Thyroid gland (tissue), 4 donors: ENCODE measurements at regions not wholly inside any gene's neighbourhood (a gene's known extent, or its start where the extent isn't known, plus 50 kb on each side); places are given as distances from the start of the nearest gene placed in this dataset.

Experiments used
- DNase-seq, 2 donors: peaks; one replicate each; pipeline ENCODE4 v3.0.0-alpha.2; 2019
- H3K27ac ChIP-seq, 3 donors: fragments of 200-600 bp; sonication (generic); 1 replicate in 2 of 3; 2 replicates in 1 of 3; pipeline ENCODE4 v1.5.1; 2016 to 2019; ENCODE audit warnings: mild to moderate bottlenecking in 1 of 3, moderate library complexity in 1 of 3
- H3K27me3 ChIP-seq: fragments of 200-600 bp; sonication (generic); one replicate; pipeline ENCODE4 v1.5.1; 2019
- H3K36me3 ChIP-seq, 2 donors: fragments of 200-600 bp; sonication (generic); one replicate each; pipeline ENCODE4 v1.5.1; 2016 to 2019
- H3K4me1 ChIP-seq, 2 donors: fragments of 200-600 bp; sonication (generic); one replicate each; pipeline ENCODE4 v1.5.1; 2017 to 2019
- H3K4me3 ChIP-seq, 3 donors: fragments of 200-600 bp; sonication (generic); replicated peaks in 1 of 3; 1 replicate in 2 of 3; 2 replicates in 1 of 3; pipeline ENCODE4 v1.5.1; 2016; ENCODE audit warnings: mild to moderate bottlenecking in 1 of 3
- H3K9me3 ChIP-seq: fragments of 200-600 bp; sonication (generic); one replicate; pipeline ENCODE4 v1.5.1; 2017
- POLR2A ChIP-seq, 2 donors: fragments of 450-650 bp; IDR thresholded peaks; one replicate each; pipeline ENCODE4 v1.6.1; 2017; ENCODE audit warnings: antibody characterized with exemption in 2 of 2, mild to moderate bottlenecking in 2 of 2, moderate library complexity in 1 of 2
- WGBS, 2 donors: methylation state at CpG; one replicate each; pipeline ENCODE4 v1.1.5; 2017; 5-methylcytosine and 5-hydroxymethylcytosine counted together
- intact Hi-C: fragments of 100-400 bp; cut with DNase I; formaldehyde crosslinking; loops from one replicate; pipeline ENCODE4 v1.15.1; 2023
- TF ChIP-seq, protein P1 (sequence below), 6 experiments: fragments of 200-600 bp in 3 of 6; fragments of 450-650 bp in 3 of 6; sonication (generic) in 3 of 6; IDR thresholded peaks; one replicate each; pipeline ENCODE4 v1.5.1; 2016 to 2019; ENCODE audit warnings: antibody characterized with exemption in 6 of 6, mild to moderate bottlenecking in 2 of 6, inconsistent platforms in 1 of 6, moderate library complexity in 1 of 6

DNA sequence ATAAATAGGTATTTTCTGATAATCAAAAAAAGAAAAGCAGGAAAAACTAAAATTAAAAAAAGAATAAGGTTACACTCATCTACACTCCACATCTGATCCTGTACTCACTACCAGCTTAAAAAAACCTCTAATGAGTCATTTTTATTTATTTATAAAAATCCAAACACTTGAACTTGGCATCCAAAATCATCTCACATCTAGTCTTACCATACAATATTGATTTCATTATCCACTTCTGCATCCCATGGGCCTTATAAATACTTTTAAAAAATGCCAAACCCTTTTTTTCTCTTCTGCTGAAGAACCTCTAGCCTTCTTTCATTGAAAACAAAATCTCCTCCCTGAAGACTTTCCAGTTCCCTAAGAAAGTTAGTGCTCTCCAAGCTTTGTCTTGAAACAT, 109.7 kb downstream of the TMTC3 start:
- Histone ChIP-seq H3K9me3 (no peaks in the 10 kb centered on the region), H3K4me1 (no peaks in the 10 kb centered on the region), H3K36me3 (no peaks in the 10 kb centered on the region), H3K4me3 (no peak overlapping the region), H3K27ac (no peak overlapping the region), H3K27me3 (no peaks in the 10 kb centered on the region)
- DNase-seq: no peak
- no peak for TF ChIP-seq POLR2A (IDR thresholded peaks at IDR 0.05)
- TF ChIP-seq, protein P1, sequence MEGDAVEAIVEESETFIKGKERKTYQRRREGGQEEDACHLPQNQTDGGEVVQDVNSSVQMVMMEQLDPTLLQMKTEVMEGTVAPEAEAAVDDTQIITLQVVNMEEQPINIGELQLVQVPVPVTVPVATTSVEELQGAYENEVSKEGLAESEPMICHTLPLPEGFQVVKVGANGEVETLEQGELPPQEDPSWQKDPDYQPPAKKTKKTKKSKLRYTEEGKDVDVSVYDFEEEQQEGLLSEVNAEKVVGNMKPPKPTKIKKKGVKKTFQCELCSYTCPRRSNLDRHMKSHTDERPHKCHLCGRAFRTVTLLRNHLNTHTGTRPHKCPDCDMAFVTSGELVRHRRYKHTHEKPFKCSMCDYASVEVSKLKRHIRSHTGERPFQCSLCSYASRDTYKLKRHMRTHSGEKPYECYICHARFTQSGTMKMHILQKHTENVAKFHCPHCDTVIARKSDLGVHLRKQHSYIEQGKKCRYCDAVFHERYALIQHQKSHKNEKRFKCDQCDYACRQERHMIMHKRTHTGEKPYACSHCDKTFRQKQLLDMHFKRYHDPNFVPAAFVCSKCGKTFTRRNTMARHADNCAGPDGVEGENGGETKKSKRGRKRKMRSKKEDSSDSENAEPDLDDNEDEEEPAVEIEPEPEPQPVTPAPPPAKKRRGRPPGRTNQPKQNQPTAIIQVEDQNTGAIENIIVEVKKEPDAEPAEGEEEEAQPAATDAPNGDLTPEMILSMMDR (IDR thresholded peaks at IDR 0.05): no peak
- intact Hi-C loops: no loop called here

DNA sequence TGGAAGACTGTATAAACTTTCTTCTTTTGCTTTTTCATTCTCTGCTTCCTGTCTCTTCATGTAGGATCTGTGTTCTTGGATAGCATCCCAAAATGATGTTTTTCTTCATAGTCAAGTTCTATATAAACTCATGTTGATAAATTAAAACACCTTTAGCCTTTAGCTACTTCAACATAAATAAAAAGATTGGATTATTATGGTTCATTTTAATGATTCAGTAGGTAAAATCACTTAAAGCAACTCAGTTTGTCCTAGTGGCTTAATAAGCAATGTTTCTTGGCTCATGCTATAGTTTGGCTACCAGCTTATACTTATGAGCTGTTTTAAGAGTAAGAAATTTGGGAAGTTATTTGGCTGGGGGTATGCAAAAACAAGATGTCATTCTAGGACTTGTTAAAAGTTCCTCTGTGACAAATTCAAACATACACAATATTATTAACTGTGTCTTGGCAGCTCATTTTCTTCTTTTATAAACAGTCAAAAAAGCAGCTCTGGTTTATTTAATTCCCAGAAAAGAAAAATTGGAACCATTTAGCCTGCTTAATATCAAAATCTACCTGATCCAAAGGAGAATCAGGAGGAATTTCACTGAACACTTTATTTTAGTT, 111.4 kb downstream of the TMTC3 start:
- no peak overlapping the region for H3K4me3 ChIP-seq
- H3K27ac ChIP-seq: no peak overlapping the region
- DNase-seq: no peak
- no peaks in the 10 kb centered on the region for H3K9me3 ChIP-seq
- no peaks in the 10 kb centered on the region for H3K27me3 ChIP-seq
- intact Hi-C loops: no loop called here
- no peaks in the 10 kb centered on the region for H3K4me1 ChIP-seq
- TF ChIP-seq, protein P1 (IDR thresholded peaks at IDR 0.05): no peak
- TF ChIP-seq POLR2A (IDR thresholded peaks at IDR 0.05): no peak
- H3K36me3 ChIP-seq: no peaks in the 10 kb centered on the region

DNA sequence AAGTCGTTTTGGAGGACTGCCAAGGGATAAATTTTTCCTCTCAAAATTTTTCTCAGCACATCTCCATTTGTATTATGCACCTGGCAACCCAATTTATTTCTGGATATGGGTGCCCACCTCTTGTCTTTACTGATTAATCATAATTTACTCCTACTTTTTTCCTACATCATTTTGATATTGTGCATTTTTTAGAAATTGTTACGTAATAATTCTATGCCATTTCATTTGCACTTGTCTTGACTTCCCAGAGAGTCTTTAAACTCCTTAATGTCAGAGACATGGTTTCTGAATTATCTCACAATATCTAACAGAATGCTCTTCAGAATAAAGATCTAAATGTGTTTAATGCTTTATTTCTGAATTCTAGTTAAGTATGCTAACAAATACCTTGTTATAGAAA, 113.1 kb downstream of the TMTC3 start:
- intact Hi-C loops: no loop called here
- Histone ChIP-seq H3K27me3 (no peaks in the 10 kb centered on the region), H3K27ac (no peak overlapping the region), H3K36me3 (no peaks in the 10 kb centered on the region), H3K9me3 (no peaks in the 10 kb centered on the region), H3K4me1 (no peaks in the 10 kb centered on the region), H3K4me3 (no peak overlapping the region)
- DNase-seq: no peak
- 79 to 83% methylated on average over 2 of the region's 2 CpGs for WGBS, 2 donors
- TF ChIP-seq POLR2A (IDR thresholded peaks at IDR 0.05): no peak
- TF ChIP-seq, protein P1 (IDR thresholded peaks at IDR 0.05): no peak

DNA sequence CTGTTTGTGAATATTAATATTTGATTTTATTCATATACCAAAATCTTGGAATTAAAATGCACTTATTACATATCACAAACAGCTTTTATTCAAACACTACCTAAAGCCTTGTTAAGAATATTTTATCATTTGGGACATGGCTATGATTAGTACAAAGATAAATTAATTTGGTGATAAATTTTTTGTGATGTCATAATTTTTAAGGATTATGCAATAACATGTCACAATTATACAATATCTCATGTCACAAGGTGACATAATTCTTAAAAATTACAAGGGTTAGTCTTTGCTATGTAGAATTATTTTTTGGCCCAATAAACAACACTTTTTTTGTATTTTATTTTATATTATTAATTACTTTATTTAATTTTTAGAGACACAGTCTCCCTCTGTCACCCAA, 113.7 kb downstream of the TMTC3 start:
- H3K9me3 ChIP-seq: no peaks in the 10 kb centered on the region
- H3K27ac ChIP-seq: no peak overlapping the region
- H3K27me3 ChIP-seq: no peaks in the 10 kb centered on the region
- no peak for TF ChIP-seq POLR2A (IDR thresholded peaks at IDR 0.05)
- TF ChIP-seq, protein P1 (IDR thresholded peaks at IDR 0.05): no peak
- H3K36me3 ChIP-seq: no peaks in the 10 kb centered on the region
- DNase-seq: no peak
- H3K4me1 ChIP-seq: no peaks in the 10 kb centered on the region
- intact Hi-C loops: no loop called here
- H3K4me3 ChIP-seq: no peak overlapping the region

DNA sequence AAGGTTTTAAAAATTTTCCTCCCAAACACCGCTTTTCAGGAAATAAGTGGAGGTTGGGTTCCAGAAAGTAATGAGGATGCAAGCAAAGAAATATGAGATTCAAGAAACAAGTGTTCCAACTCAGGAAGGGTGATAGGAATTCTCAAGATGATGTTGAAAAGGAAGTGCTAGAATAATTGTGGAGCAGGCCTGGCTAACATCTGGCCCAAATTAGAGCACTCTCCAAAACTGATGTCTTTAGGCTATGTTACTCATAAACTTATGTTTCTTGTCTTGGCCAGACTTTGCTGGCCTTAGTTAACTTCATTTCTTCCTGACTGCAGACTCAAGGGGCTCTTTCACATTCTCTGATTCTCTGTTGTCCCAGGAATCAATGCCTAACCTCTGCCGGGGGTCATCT, 116.3 kb downstream of the TMTC3 start:
- no peak for DNase-seq
- Histone ChIP-seq H3K4me1 (no peaks in the 10 kb centered on the region), H3K9me3 (no peaks in the 10 kb centered on the region), H3K36me3 (no peaks in the 10 kb centered on the region), H3K4me3 (no peak overlapping the region), H3K27me3 (no peaks in the 10 kb centered on the region), H3K27ac (no peak overlapping the region)
- intact Hi-C loops: no loop called here
- WGBS, 2 donors: 82 to 88% methylated on average over 2 of the region's 2 CpGs
- no peak for TF ChIP-seq POLR2A (IDR thresholded peaks at IDR 0.05)
- TF ChIP-seq, protein P1 (IDR thresholded peaks at IDR 0.05): no peak
